ENCODE measurements at regions not wholly inside any gene's neighbourhood (a gene's known extent, or its start where the extent isn't known, plus 50 kb on each side); places are given as distances from the start of the nearest gene placed in this dataset.

DNA sequence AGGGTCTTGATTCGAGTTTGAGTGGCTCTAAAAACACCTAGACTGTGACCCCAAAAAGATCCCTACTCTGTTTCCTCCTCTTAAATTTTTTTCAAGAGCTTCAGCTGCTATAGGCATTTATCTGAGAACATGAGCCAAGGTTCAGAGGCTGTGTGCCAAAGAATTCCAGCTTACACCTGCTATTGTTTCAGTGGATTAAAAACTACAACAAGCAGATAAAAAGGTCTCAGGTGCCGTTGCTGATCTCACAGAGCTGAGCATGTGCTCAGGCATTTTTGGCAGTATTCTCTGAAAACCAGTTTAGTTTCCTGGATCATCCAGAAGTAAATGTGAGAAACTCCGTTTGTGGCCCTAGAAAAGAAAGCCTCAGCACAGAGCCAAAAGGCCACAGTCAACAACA, 349.2 kb downstream of the DEPDC1B start:
- Mint-ChIP-seq H3K4me3 (no peak overlapping the region), H3K27ac (no peak overlapping the region), H3K9me3 (no peaks in the 10 kb centered on the region), H3K27me3 (ENCODE audit: low read depth) (no peaks in the 10 kb centered on the region), H3K36me3 (ENCODE audit: low read depth) (no peaks in the 10 kb centered on the region), H3K4me1 (ENCODE audit: low read depth) (no peaks in the 10 kb centered on the region)
- no peak for DNase-seq
- CTCF ChIA-PET = no interaction called here
- intact Hi-C loops (cut with micrococcal nuclease) = no loop called here

DNA sequence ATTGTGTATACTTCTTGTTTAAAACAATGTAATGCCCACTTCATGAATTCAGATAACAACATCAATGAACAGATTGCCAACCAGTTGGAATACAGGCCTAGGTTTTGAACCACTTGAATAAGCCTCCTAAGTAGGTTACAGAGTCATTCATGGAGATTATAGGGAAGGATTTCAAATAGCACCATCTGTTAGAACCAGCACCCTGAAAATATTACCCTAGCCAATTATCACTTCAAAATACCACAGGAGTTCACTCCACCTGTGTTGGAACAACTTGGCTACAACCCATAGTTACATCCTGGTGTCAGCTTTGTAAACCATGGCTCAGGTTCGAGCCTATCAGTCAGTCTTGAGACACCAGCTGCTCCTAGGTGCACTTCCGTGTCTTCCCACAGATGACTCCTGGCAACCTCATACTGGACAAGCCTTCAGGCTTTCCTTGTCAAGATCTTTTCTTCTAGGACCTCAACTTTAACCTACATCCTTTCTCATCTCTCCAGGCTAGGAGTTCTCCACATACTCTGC, 350.0 kb downstream of the DEPDC1B start:
- no peaks in the 10 kb centered on the region for H3K4me1 Mint-ChIP-seq (ENCODE audit: low read depth)
- H3K27me3 Mint-ChIP-seq (ENCODE audit: low read depth) = no peaks in the 10 kb centered on the region
- H3K36me3 Mint-ChIP-seq (ENCODE audit: low read depth) = no peaks in the 10 kb centered on the region
- intact Hi-C loops (cut with micrococcal nuclease) = no loop called here
- no peak for DNase-seq
- CTCF ChIA-PET = no interaction called here
- H3K9me3 Mint-ChIP-seq = no peaks in the 10 kb centered on the region
- H3K27ac Mint-ChIP-seq = no peak overlapping the region
- no peak overlapping the region for H3K4me3 Mint-ChIP-seq

DNA sequence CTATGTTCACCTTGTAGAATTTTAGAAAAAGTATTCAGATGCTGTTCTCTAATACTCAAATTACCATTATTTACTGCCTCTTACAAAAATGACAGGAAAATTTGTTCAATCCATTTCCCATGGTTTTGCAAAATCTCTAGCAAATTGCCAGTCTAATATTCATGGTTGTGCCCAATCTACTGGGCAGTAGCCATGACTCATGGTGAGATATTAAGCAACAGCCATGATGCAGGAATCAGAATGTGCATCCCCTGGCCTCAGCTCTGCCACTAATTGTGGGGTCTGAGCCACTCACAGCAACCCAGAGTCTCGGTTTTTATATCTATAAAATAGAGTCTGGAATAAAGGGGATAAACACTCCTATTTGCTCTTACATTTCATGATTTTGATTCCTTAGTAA, 353.6 kb downstream of the DEPDC1B start:
- Mint-ChIP-seq H3K36me3 (ENCODE audit: low read depth) (no peaks in the 10 kb centered on the region), H3K27me3 (ENCODE audit: low read depth) (peaks cover 4% of the 10 kb centered on the region), H3K4me3 (no peak overlapping the region), H3K9me3 (no peaks in the 10 kb centered on the region), H3K4me1 (ENCODE audit: low read depth) (no peaks in the 10 kb centered on the region), H3K27ac (no peak overlapping the region)
- DNase-seq = no peak
- CTCF ChIA-PET = no interaction called here
- intact Hi-C loops (cut with micrococcal nuclease) = no loop called here

DNA sequence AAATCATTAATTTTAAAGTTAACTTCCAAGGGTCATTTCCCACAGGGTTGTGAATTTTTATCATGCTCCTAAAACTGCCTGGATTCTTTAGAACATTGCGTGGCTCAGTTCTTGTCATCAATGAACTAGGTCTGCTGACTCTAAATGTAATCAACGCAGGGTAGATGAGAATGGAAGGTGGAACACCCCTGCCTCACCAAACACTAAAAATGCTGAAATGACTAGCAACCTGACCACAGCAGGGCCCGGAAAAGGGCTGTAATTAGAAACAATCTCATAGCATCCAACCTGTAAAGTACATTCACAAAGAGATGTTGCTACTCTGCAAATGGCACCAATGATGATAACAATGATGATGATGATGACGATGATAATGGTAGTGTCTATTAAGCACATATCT, 356.9 kb downstream of the DEPDC1B start:
- Mint-ChIP-seq H3K36me3 (ENCODE audit: low read depth) (no peaks in the 10 kb centered on the region), H3K27me3 (ENCODE audit: low read depth) (peaks cover 4% of the 10 kb centered on the region), H3K27ac (no peak overlapping the region), H3K4me1 (ENCODE audit: low read depth) (no peaks in the 10 kb centered on the region), H3K9me3 (no peaks in the 10 kb centered on the region), H3K4me3 (no peak overlapping the region)
- DNase-seq = no peak
- intact Hi-C loops (cut with micrococcal nuclease) = no loop called here
- CTCF ChIA-PET = interaction anchor here (0.6 to 0.7 kb wide), 2 partner anchors 332 to 479 kb away, joined by 3 to 4 read pairs; no protein-coding TSS in a partner anchor

DNA sequence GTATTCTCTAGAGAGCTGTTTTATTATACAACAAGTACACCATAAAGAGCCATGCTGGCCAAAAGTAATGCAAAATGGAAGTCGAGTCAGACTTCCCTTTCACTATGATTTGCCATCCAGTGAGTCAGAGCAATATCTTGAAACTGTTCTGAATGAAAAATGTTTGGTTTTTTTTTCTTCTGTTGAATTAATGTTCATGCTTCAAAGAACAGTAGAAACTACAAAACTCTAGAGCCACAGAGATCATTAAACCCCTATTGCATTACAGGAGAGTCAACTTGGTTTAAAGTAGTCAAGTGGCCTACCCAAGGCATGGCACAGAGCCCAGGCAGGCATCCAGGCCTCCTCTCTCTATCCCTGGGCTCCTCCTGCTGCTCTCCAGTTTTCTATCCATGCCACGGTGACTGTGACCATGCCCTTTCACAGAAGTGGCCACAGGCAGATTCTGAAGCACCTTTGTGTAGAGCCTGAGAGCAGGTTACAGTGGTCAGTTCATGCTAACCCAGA, 358.9 kb downstream of the DEPDC1B start:
- CTCF ChIA-PET = interaction anchor here (0.7 kb wide), 1 partner anchor 57 kb away, joined by 3 read pairs; no protein-coding TSS in a partner anchor
- Mint-ChIP-seq H3K36me3 (ENCODE audit: low read depth) (no peaks in the 10 kb centered on the region), H3K9me3 (no peaks in the 10 kb centered on the region), H3K4me3 (no peak overlapping the region), H3K4me1 (ENCODE audit: low read depth) (no peaks in the 10 kb centered on the region), H3K27ac (no peak overlapping the region), H3K27me3 (ENCODE audit: low read depth) (peaks cover 4% of the 10 kb centered on the region)
- DNase-seq = no peak
- intact Hi-C loops (cut with micrococcal nuclease) = no loop called here

DNA sequence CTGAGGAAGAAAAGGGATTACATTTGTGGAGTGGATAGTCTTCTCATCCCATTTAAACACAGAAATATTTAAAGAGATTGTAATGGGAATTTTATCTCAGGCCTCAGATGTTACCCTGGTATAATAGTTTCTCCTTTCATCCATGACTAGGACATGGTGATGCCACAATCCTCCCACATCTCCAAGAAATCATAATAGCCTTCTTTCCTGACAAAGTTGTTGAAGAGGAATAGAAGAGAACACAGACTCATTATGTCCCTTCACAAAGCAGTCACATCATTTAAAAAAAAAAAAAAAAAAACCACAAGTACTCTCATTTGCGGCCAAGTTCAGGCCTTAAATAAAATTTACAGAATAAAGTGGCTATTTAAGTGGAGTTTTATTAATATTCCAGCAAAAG, 359.6 kb downstream of the DEPDC1B start:
- no peak for DNase-seq
- CTCF ChIA-PET = interaction anchor here (0.6 to 0.7 kb wide), 2 partner anchors 16 to 56 kb away, joined by 3 read pairs; no protein-coding TSS in a partner anchor
- intact Hi-C loops (cut with micrococcal nuclease) = no loop called here
- H3K4me1 Mint-ChIP-seq (ENCODE audit: low read depth) = no peaks in the 10 kb centered on the region
- no peak overlapping the region for H3K27ac Mint-ChIP-seq
- H3K27me3 Mint-ChIP-seq (ENCODE audit: low read depth) = peaks cover 4% of the 10 kb centered on the region
- no peaks in the 10 kb centered on the region for H3K36me3 Mint-ChIP-seq (ENCODE audit: low read depth)
- no peak overlapping the region for H3K4me3 Mint-ChIP-seq
- H3K9me3 Mint-ChIP-seq = no peaks in the 10 kb centered on the region

- intact Hi-C loops (cut with micrococcal nuclease) = no loop called here
- Mint-ChIP-seq H3K27me3 (ENCODE audit: low read depth) (peaks cover 4% of the 10 kb centered on the region), H3K4me3 (no peak overlapping the region), H3K4me1 (ENCODE audit: low read depth) (no peaks in the 10 kb centered on the region), H3K27ac (no peak overlapping the region), H3K9me3 (no peaks in the 10 kb centered on the region), H3K36me3 (ENCODE audit: low read depth) (no peaks in the 10 kb centered on the region)
- DNase-seq = no peak
- CTCF ChIA-PET = interaction anchor here (0.6 kb wide), 1 partner anchor 16 kb away, joined by 3 read pairs; no protein-coding TSS in a partner anchor
These were observed 360.2 kb downstream of the DEPDC1B start for GRCh38 chr5:60339691-60340201.

DNA sequence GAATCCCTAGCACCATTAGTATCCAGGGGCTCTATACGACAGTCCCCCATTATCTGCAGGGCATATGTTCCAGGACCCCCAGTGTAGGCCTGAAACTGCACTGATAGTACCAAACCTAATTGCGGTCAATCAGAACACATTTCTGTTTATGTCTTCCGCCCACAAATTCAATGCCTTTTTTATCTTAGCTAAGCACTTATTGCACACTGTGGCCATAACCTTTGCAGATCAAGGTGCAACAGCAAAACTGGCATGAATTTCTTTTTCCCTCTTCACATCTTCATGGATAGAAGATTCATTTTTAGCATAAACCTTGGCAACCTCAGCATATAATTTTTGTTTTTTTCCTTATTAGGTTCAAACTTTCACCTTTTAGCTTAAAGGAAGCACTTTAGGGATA, 361.1 kb downstream of the DEPDC1B start:
- Mint-ChIP-seq H3K27me3 (ENCODE audit: low read depth) (no peaks in the 10 kb centered on the region), H3K4me1 (ENCODE audit: low read depth) (no peaks in the 10 kb centered on the region), H3K9me3 (no peaks in the 10 kb centered on the region), H3K4me3 (no peak overlapping the region), H3K36me3 (ENCODE audit: low read depth) (no peaks in the 10 kb centered on the region), H3K27ac (no peak overlapping the region)
- no peak for DNase-seq
- CTCF ChIA-PET = no interaction called here
- intact Hi-C loops (cut with micrococcal nuclease) = no loop called here

DNA sequence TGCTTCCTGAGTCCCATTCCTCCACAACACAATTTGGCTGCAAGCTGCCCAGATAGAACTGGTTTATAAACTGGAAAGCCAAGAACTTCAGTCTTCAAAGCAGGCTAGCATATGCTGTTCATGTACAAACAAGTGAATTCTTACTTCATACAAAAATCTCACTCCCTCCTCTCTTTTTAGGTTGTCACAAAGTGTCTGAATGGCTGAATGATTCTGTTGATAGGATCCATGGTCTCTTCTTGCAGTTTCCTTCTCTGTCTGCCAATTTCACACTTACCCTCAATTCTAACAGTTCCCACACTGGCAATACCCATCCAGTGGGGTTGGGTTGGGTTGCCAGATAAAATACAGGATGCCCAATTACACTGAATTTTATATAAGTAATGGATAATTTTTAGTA, 363.5 kb downstream of the DEPDC1B start:
- H3K4me3 Mint-ChIP-seq = no peak overlapping the region
- H3K4me1 Mint-ChIP-seq (ENCODE audit: low read depth) = no peaks in the 10 kb centered on the region
- CTCF ChIA-PET = interaction anchor here (1.1 kb wide), 1 partner anchor 12 kb away, joined by 3 read pairs; no protein-coding TSS in a partner anchor
- H3K27ac Mint-ChIP-seq = no peak overlapping the region
- H3K9me3 Mint-ChIP-seq = no peaks in the 10 kb centered on the region
- no peak for DNase-seq
- H3K27me3 Mint-ChIP-seq (ENCODE audit: low read depth) = no peaks in the 10 kb centered on the region
- intact Hi-C loops (cut with micrococcal nuclease) = no loop called here
- H3K36me3 Mint-ChIP-seq (ENCODE audit: low read depth) = no peaks in the 10 kb centered on the region

- H3K4me1 Mint-ChIP-seq (ENCODE audit: low read depth) = no peaks in the 10 kb centered on the region
- no peak overlapping the region for H3K27ac Mint-ChIP-seq
- CTCF ChIA-PET = interaction anchor here (1.1 kb wide), 1 partner anchor 12 kb away, joined by 3 read pairs; no protein-coding TSS in a partner anchor
- DNase-seq = no peak
- peaks cover 1% of the 10 kb centered on the region for H3K9me3 Mint-ChIP-seq
- H3K27me3 Mint-ChIP-seq (ENCODE audit: low read depth) = no peaks in the 10 kb centered on the region
- H3K36me3 Mint-ChIP-seq (ENCODE audit: low read depth) = no peaks in the 10 kb centered on the region
- intact Hi-C loops (cut with micrococcal nuclease) = no loop called here
- no peak overlapping the region for H3K4me3 Mint-ChIP-seq
These were observed 364.1 kb downstream of the DEPDC1B start for GRCh38 chr5:60335913-60336312.

GRCh38 chr5:60334281-60334713, 365.7 kb downstream of the DEPDC1B start:
- CTCF ChIA-PET = no interaction called here

DNA sequence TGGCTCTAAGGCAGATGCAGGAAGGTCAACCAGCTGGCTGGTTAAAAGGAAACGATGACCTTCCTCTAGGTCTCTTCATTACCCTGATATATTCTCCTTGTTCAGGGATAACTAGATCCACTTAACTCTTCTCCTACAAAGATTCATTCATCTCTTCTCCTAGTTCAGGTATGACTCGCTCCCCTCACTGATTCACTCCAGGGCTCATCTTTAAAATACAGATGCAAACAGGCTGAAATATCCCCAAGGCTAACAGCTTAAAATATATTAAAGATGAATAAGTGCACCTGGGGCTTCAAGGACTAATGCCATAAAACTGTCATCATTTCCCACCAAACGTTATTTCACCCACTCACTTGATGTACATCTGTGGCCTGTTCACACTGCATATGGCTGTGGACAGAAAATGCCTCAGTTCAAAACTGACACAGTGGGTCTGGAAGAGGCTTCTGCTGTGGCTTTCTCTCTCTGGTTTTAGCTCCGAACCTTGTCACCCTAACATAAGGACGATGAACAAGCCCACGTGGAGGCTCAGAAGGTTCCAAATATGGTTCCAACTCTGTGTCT, 366.9 kb downstream of the DEPDC1B start:
- intact Hi-C loops (cut with micrococcal nuclease) = no loop called here
- Mint-ChIP-seq H3K4me1 (ENCODE audit: low read depth) (no peaks in the 10 kb centered on the region), H3K9me3 (peaks cover 1% of the 10 kb centered on the region), H3K27me3 (ENCODE audit: low read depth) (no peaks in the 10 kb centered on the region), H3K27ac (no peak overlapping the region), H3K36me3 (ENCODE audit: low read depth) (no peaks in the 10 kb centered on the region), H3K4me3 (no peak overlapping the region)
- DNase-seq = no peak
- CTCF ChIA-PET = interaction anchor here (0.6 kb wide), 1 partner anchor 81 kb away, joined by 3 read pairs; no protein-coding TSS in a partner anchor

More at GRCh38 chr5:60334281-60334713, 365.7 kb downstream of the DEPDC1B start:
- Mint-ChIP-seq H3K4me3 (no peak overlapping the region), H3K27ac (no peak overlapping the region), H3K27me3 (ENCODE audit: low read depth) (no peaks in the 10 kb centered on the region), H3K36me3 (ENCODE audit: low read depth) (no peaks in the 10 kb centered on the region), H3K9me3 (peaks cover 1% of the 10 kb centered on the region), H3K4me1 (ENCODE audit: low read depth) (no peaks in the 10 kb centered on the region)
- intact Hi-C loops (cut with micrococcal nuclease) = no loop called here
- no peak for DNase-seq
